A673 (cell line): ENCODE measurements at regions not wholly inside any gene's neighbourhood (a gene's known extent, or its start where the extent isn't known, plus 50 kb on each side); places are given as distances from the start of the nearest gene placed in this dataset.

ENCODE experiments used
- BruUV-seq: library from RNA; stranded (reverse); fragments of 400-500 nt; replicated peaks from 2 replicates; lab custom pipeline; 2021; lab: Mats Ljungman, UMichigan
- CTCF ChIA-PET: fragments of 300-600 bp; sonication (Branson Sonifier 250); formaldehyde crosslinking; loops from one replicate; lab custom pipeline; 2022; ENCODE audit warnings: antibody characterized with exemption; lab: Charles Lee
- POLR2A ChIA-PET: fragments of 300-600 bp; sonication (Branson Sonifier 250); formaldehyde crosslinking; loops from one replicate; lab custom pipeline; 2022; ENCODE audit warnings: antibody characterized with exemption; ENCODE audit not compliant: low non-redundant PET; lab: Charles Lee
- DNase-seq: peaks from one replicate; pipeline ENCODE4 v3.0.0-alpha.2; 2015; ENCODE audit warnings: low spot score
- H3K27ac ChIP-seq: fragments of 200-600 bp; sonication (generic); 2 replicates; pipeline ENCODE4 v1.5.1; 2016; ENCODE audit warnings: mixed run types, low read depth, mild to moderate bottlenecking, mixed read lengths, antibody characterized with exemption, low read length; ENCODE audit not compliant: poor library complexity, severe bottlenecking
- H3K27me3 ChIP-seq: fragments of 200-600 bp; sonication (generic); replicated peaks from 2 replicates; pipeline ENCODE4 v1.6.1; 2017; ENCODE audit warnings: mixed run types, low read depth, mild to moderate bottlenecking, mixed read lengths, antibody characterized with exemption, low read length; ENCODE audit not compliant: insufficient read depth, poor library complexity
- H3K36me3 ChIP-seq: fragments of 200-600 bp; sonication (generic); 2 replicates; pipeline ENCODE4 v1.6.1; 2016; ENCODE audit warnings: mixed run types, mild to moderate bottlenecking, mixed read lengths, antibody characterized with exemption, low read length; ENCODE audit not compliant: insufficient read depth, poor library complexity, severe bottlenecking
- H3K4me1 ChIP-seq: fragments of 200-600 bp; sonication (generic); 2 replicates; pipeline ENCODE4 v1.6.1; 2017; ENCODE audit warnings: mixed run types, mild to moderate bottlenecking, mixed read lengths, antibody characterized with exemption, low read length; ENCODE audit not compliant: insufficient read depth, poor library complexity, severe bottlenecking
- H3K4me3 ChIP-seq: fragments of 200-600 bp; sonication (generic); 2 replicates; pipeline ENCODE4 v1.5.1; 2016; ENCODE audit warnings: low read depth, mixed run types, mild to moderate bottlenecking, mixed read lengths, low read length; ENCODE audit not compliant: poor library complexity, severe bottlenecking
- H3K9me3 ChIP-seq: fragments of 200-600 bp; sonication (generic); 2 replicates; pipeline ENCODE4 v1.6.1; 2016; ENCODE audit warnings: mixed run types, low read depth, mild to moderate bottlenecking, mixed read lengths, antibody characterized with exemption, low read length; ENCODE audit not compliant: poor library complexity, severe bottlenecking
- EZH2 ChIP-seq: fragments of 200-600 bp; sonication (generic); IDR thresholded peaks from 2 replicates; pipeline ENCODE4 v1.6.1; 2017; ENCODE audit warnings: borderline replicate concordance, low read depth, mild to moderate bottlenecking, mixed read lengths, antibody characterized with exemption, low read length; ENCODE audit not compliant: poor library complexity, severe bottlenecking
- intact Hi-C: fragments of 100-400 bp; cut with micrococcal nuclease; formaldehyde crosslinking; loops from one replicate; pipeline ENCODE4 v1.10.0; 2022; ENCODE audit not compliant: unreplicated experiment
- TF ChIP-seq, protein P1 (sequence below): fragments of 300-800, 200-600 bp; sonication (generic); conservative IDR thresholded peaks from 2 replicates; pipeline ENCODE4 v1.5.1; 2017; ENCODE audit warnings: low read depth, mild to moderate bottlenecking, antibody characterized with exemption, low read length, moderate library complexity, mixed read lengths

DNA sequence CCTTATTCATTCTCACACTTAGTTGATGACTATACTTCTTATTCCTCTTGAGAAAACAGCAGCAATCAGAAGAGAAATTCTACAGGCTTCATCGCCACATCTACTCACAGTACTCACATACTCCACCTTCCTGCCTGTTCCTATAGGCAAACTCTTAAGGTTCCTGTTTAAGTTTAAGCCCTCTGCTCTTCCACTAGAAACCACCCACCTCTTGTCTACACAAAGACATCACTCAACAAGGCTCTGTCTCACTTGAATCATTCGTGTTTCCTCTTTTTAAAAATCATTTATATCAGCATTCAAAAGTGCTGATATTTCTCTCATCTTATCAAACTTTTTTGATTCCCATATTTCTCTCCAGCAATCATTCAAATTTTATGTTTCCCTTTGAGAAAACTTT is 85.5 kb upstream of the ADO start:
- no TSS peak for BruUV-seq
- H3K36me3 ChIP-seq: no peaks in the 10 kb centered on the region
- TF ChIP-seq, protein P1, sequence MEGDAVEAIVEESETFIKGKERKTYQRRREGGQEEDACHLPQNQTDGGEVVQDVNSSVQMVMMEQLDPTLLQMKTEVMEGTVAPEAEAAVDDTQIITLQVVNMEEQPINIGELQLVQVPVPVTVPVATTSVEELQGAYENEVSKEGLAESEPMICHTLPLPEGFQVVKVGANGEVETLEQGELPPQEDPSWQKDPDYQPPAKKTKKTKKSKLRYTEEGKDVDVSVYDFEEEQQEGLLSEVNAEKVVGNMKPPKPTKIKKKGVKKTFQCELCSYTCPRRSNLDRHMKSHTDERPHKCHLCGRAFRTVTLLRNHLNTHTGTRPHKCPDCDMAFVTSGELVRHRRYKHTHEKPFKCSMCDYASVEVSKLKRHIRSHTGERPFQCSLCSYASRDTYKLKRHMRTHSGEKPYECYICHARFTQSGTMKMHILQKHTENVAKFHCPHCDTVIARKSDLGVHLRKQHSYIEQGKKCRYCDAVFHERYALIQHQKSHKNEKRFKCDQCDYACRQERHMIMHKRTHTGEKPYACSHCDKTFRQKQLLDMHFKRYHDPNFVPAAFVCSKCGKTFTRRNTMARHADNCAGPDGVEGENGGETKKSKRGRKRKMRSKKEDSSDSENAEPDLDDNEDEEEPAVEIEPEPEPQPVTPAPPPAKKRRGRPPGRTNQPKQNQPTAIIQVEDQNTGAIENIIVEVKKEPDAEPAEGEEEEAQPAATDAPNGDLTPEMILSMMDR: no peak
- TF ChIP-seq EZH2: no peak

DNA sequence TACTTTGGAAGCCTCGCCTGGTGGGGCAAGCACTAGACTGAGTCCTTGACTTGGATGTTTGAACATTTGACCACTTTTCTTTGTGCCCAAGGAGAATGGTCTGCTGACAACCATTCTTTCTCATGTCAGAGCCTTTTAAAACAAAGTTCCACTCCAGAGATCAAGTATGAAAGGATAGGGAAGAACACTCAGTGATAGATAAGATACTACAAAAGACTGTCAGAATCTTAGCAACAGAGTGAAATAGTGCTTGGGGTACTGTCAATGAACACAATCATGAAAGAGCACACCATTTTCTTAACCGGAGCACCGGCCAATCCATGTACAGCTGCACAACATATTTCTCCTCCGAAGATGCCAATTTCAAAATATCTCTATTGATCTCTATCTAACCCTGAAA is 82.8 kb upstream of the ADO start:
- Histone ChIP-seq H3K27ac (no peak overlapping the region), H3K4me3 (no peak overlapping the region), H3K4me1 (no peaks in the 10 kb centered on the region), H3K9me3 (no peaks in the 10 kb centered on the region), H3K36me3 (no peaks in the 10 kb centered on the region), H3K27me3 (no peaks in the 10 kb centered on the region)
- DNase-seq: no peak
- ChIA-PET POLR2A (no interaction called here), CTCF (no interaction called here)
- intact Hi-C loops: no loop called here
- no TSS peak for BruUV-seq
- TF ChIP-seq, protein P1: no peak
- TF ChIP-seq EZH2: no peak

More for the DNA sequence above, 85.5 kb upstream of the ADO start:
- no peaks in the 10 kb centered on the region for H3K9me3 ChIP-seq
- H3K27ac ChIP-seq: no peak overlapping the region
- no peaks in the 10 kb centered on the region for H3K4me1 ChIP-seq
- POLR2A ChIA-PET: no interaction called here
- no peak overlapping the region for H3K4me3 ChIP-seq
- intact Hi-C loops: no loop called here
- H3K27me3 ChIP-seq: no peaks in the 10 kb centered on the region
- CTCF ChIA-PET: no interaction called here
- no peak for DNase-seq

DNA sequence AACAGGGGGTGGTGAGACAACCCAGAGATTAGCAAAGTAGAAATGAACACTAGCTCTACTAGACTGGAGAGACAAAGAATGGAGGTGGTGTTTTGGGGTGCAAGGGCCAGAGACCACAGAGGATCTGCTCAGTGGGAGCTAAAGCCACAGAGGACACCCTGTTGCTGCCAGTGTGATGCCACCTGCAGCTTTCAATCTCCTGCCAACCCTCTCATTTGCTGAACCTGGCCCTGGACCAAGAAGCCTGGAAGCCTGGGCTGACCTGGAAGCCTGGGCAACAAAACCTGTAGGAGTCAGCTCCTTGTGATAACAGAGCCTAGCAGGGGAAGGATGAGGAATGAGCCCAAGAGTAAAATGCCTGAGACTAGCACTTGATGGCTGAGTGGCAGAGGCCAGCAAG is 81.1 kb upstream of the ADO start:
- intact Hi-C loops: no loop called here
- H3K36me3 ChIP-seq: no peaks in the 10 kb centered on the region
- TF ChIP-seq, protein P1: no peak
- TF ChIP-seq EZH2: no peak
- no peaks in the 10 kb centered on the region for H3K9me3 ChIP-seq
- H3K27ac ChIP-seq: no peak overlapping the region
- DNase-seq: no peak
- ChIA-PET POLR2A (no interaction called here), CTCF (no interaction called here)
- no TSS peak for BruUV-seq
- H3K27me3 ChIP-seq: no peaks in the 10 kb centered on the region
- H3K4me1 ChIP-seq: no peaks in the 10 kb centered on the region
- H3K4me3 ChIP-seq: no peak overlapping the region
